ENCODE measurements at regions not wholly inside any gene's neighbourhood (a gene's known extent, or its start where the extent isn't known, plus 50 kb on each side); places are given as distances from the start of the nearest gene placed in this dataset.
A peak's percentile ranks its signal among the peaks of the same experiment; 100 is the strongest.

DNA sequence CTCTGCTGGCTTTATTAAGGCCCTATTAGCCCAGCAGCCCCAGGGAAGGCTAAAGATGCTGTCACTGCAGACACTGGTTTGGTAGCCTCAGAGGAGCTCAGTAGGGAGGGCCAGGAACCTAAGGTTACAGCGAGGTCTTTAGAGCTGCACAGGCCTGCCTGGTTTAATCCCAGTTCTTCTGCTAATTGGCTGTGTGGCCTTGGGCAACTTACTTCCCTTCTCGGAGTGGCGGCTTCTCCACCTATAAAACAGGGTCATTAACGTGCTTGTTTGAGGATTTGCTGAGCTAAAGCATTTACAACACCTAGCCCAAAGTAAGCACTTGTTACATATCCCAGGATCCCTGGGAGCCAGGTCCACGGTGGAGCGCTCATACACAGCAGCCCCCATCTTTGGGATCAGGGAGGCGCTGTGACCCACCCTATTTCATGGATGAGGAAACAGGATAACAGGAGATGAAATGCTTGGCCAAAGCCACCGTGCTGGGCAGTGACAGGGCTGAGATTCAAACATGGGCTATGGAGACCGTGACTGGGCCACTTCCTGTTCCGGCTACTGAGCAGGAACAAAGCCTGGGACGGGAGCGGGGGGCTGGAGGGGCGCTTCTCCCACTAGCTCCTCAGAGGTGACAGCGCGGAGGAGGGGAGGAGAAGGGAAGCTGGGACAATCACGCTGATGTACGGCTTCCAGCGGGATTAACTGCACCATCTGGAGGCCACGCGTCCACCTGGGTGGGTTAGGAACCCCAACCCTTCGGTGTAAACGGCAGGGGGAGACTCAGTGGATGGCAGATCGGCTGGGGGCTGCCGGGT lies 61.5 kb downstream of the IGLL1 start:
- Histone ChIP-seq H3K27me3 (ENCODE audit: control insufficient read depth, insufficient read depth, low read length) (no peaks in the 10 kb centered on the region), H2BK15ac (ENCODE audit: low read depth, low read length) (no peak overlapping the region), H4K8ac (ENCODE audit: low read depth in 2 of 2, low read length in 2 of 2) (no peak overlapping the region), H2BK5ac (ENCODE audit: low read depth, low read length, poor library complexity, severe bottlenecking) (no peak overlapping the region), H3K79me1 (ENCODE audit: low read depth in 1 of 2, low read length in 2 of 2) (no peaks in the 10 kb centered on the region), H3K14ac (replicated peaks; ENCODE audit: low read depth, low read length) (no peak overlapping the region), H3K9me3 (ENCODE audit: control insufficient read depth, insufficient read depth, low read length) (no peaks in the 10 kb centered on the region), H4K20me1 (ENCODE audit: insufficient read depth, low read length) (no peaks in the 10 kb centered on the region), H3K4me3 (ENCODE audit: insufficient read depth, low read depth, low read length) (no peak overlapping the region), H3K56ac (ENCODE audit: extremely low read depth, insufficient read depth, low read length) (no peak overlapping the region), H3K27ac (ENCODE audit: insufficient read depth, low read length) (no peak overlapping the region), H2AK5ac (ENCODE audit: low read depth, low read length) (no peak overlapping the region), H3K9me1 (ENCODE audit: insufficient read depth, low read length) (no peaks in the 10 kb centered on the region), H2BK20ac (ENCODE audit: low read depth, low read length) (no peak overlapping the region), H3K18ac (ENCODE audit: low read depth, low read length) (no peak overlapping the region), H3K9ac (ENCODE audit: low read depth, low read length) (no peak overlapping the region), H2AFZ (replicated peaks; ENCODE audit: low read length, poor library complexity) (no peak overlapping the region), H4K91ac (ENCODE audit: insufficient read depth, low read depth, low read length) (no peak overlapping the region), H3K4me2 (ENCODE audit: low read depth, low read length) (no peak overlapping the region), H4K5ac (ENCODE audit: low read depth, low read length) (no peak overlapping the region), H2BK120ac (ENCODE audit: low read depth, low read length) (no peak overlapping the region), H3K36me3 (ENCODE audit: control insufficient read depth, insufficient read depth, low read length) (no peaks in the 10 kb centered on the region), H3K23ac (ENCODE audit: low read depth, low read length) (no peak overlapping the region), H2AK9ac (replicated peaks; ENCODE audit: low read depth, low read length, poor library complexity) (peak overlapping the region; percentile 57), H3K4ac (ENCODE audit: low read depth, low read length) (no peak overlapping the region), H3K4me1 (ENCODE audit: control insufficient read depth, insufficient read depth, low read length) (peaks cover 9% of the 10 kb centered on the region)
- ChIA-PET POLR2A (ENCODE audit: unreplicated experiment) (no interaction called here), CTCF (no interaction called here)
- intact Hi-C loops (cut with micrococcal nuclease) (no loop called here), dilution Hi-C loops (cut with HindIII; ENCODE audit: low sequenced_read_pairs, unreplicated experiment) (no loop called here), in situ Hi-C loops (cut with MboI; ENCODE audit: low sequenced_read_pairs) (no loop called here)
- DNase-seq: no peak
- no TSS peak for BruUV-seq (replicated peaks)
- WGBS, 2 experiments (ENCODE audit: extremely low coverage in 2 of 2, insufficient read length in 1 of 2): 78% methylated on average over 8 of the region's 24 CpGs; no CpG with 5 or more reads in 1 of the 2 experiments
- ATAC-seq (ENCODE audit: low read depth): no peak
- TF ChIP-seq MAFK (IDR thresholded peaks at IDR 0.05; ENCODE audit: low read depth, low read length) (no peak), RCOR1 (IDR thresholded peaks at IDR 0.05; ENCODE audit: insufficient replicate concordance, low read length) (no peak), RAD21 (IDR thresholded peaks at IDR 0.05; ENCODE audit: low read length) (no peak), BHLHE40 (IDR thresholded peaks at IDR 0.05; ENCODE audit: low read depth, low read length) (no peak), POLR2A (IDR thresholded peaks at IDR 0.05; ENCODE audit: low read depth, low read length) (no peak), MAZ (IDR thresholded peaks at IDR 0.05; ENCODE audit: borderline replicate concordance, low read depth, low read length) (no peak), MXI1 (IDR thresholded peaks at IDR 0.05; ENCODE audit: borderline replicate concordance, low read depth, low read length) (no peak), RFX5 (IDR thresholded peaks at IDR 0.05; ENCODE audit: low read depth, low read length) (no peak), FOS (IDR thresholded peaks at IDR 0.05; ENCODE audit: low read depth, low read length) (no peak), NFE2L2 (IDR thresholded peaks at IDR 0.05; ENCODE audit: low read depth, low read length) (no peak), CEBPB (IDR thresholded peaks at IDR 0.05; ENCODE audit: low read depth, low read length) (no peak), SMC3 (IDR thresholded peaks at IDR 0.05; ENCODE audit: low read depth, low read length) (no peak), CHD1 (IDR thresholded peaks at IDR 0.05; ENCODE audit: low read depth, low read length) (no peak), ELK1 (IDR thresholded peaks at IDR 0.05; ENCODE audit: borderline replicate concordance, low read depth, low read length) (no peak)
- TF ChIP-seq, protein P1, sequence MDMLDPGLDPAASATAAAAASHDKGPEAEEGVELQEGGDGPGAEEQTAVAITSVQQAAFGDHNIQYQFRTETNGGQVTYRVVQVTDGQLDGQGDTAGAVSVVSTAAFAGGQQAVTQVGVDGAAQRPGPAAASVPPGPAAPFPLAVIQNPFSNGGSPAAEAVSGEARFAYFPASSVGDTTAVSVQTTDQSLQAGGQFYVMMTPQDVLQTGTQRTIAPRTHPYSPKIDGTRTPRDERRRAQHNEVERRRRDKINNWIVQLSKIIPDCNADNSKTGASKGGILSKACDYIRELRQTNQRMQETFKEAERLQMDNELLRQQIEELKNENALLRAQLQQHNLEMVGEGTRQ (IDR thresholded peaks at IDR 0.05; ENCODE audit: low read depth, low read length): no peak
- TF ChIP-seq, protein P2, sequence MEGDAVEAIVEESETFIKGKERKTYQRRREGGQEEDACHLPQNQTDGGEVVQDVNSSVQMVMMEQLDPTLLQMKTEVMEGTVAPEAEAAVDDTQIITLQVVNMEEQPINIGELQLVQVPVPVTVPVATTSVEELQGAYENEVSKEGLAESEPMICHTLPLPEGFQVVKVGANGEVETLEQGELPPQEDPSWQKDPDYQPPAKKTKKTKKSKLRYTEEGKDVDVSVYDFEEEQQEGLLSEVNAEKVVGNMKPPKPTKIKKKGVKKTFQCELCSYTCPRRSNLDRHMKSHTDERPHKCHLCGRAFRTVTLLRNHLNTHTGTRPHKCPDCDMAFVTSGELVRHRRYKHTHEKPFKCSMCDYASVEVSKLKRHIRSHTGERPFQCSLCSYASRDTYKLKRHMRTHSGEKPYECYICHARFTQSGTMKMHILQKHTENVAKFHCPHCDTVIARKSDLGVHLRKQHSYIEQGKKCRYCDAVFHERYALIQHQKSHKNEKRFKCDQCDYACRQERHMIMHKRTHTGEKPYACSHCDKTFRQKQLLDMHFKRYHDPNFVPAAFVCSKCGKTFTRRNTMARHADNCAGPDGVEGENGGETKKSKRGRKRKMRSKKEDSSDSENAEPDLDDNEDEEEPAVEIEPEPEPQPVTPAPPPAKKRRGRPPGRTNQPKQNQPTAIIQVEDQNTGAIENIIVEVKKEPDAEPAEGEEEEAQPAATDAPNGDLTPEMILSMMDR (conservative IDR thresholded peaks at IDR 0.05; ENCODE audit: low read depth, low read length): no peak

Data from IMR-90 (cell line).